NCI-H748 treated with DMSO at 0.1 percent for 48 hours (cell line): ENCODE measurements at regions not wholly inside any gene's neighbourhood (a gene's known extent, or its start where the extent isn't known, plus 50 kb on each side); places are given as distances from the start of the nearest gene placed in this dataset.
"Not testable (repeated sequence)": the region's sequence is repeated elsewhere in the genome, so short reads cannot be mapped to it uniquely, and the experiment has no call there.

Experiments used
- DNase-seq: peaks from one replicate; lab custom pipeline; 2025; lab: John Stamatoyannopoulos, UW

DNA sequence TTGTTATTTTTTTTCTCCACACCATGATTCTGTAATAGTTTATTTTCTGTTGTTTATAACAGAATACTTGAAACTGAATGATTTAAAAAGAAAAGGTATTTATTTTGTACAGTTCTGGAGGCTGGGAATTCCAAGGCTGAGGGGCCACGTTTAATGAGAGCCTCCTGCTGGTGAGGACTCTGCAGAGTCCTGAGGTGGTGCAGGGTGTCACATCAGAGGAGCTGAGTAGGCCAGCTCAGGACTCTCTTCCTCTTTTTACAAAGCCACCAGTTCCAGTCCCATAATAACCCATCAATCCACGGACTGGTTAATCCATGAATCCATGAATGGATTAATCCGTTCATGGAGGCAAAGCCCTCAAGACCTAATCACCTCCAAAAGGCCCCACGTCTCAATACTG is 71.6 kb downstream of the TFAP2A start:
- DNase-seq, result no peak

- no peak for DNase-seq
These were observed 73.3 kb downstream of the TFAP2A start for GRCh38 chr6:10341605-10342004.

- DNase-seq, result no peak
These were observed 76.7 kb downstream of the TFAP2A start for GRCh38 chr6:10338151-10338550.

- DNase-seq, result not testable (repeated sequence)
These were observed 77.5 kb downstream of the TFAP2A start for GRCh38 chr6:10337376-10337775.

DNA sequence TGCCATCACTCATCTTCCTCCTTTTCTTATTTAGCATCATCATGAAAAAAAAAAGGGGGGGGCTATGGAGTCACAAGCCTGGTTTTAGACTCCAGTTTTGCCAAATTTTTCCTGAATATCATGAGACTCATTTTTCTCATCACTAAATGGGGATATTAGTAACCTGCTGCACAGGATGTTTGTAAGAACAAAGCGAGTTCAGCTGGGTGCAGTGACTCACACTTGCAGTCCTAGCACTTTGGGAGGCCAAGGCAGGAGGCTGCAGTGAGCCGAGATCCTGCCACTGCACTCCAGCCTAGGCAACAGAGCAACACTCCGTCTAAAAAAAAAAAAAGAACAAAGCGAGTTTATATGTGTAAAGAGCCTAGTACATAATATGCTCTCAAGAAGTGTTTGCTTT is 82.8 kb downstream of the TFAP2A start:
- DNase-seq, result no peak

DNA sequence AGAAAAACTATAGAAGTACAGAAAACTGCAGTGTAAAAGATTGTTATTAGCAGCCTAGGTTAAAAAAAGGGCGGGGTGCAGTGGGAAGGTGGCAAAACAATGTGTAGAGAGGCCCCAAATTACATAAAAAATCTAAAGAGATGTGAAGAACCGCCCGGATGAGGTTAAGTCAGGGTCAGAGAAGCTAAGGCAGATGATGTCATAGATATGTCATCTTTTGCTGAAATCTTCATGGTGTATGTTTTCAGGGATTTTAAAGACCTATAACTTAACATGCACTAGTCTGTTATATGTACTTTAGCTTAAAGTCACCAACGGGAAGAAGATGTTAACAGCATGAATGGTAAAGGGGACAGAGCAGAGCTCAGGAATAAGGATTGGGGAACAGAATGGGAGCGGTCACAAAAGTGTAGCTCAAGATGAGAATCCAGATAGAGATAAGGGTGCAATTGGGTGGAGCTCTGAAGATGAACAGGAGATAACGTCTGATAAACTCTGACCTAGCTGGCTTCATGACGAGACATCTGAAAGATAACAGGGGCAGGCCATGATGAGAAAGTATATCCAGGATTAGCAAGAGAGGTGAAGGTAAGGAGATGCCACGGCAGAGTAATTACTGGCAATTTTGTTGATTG is 83.4 kb downstream of the TFAP2A start:
- no peak for DNase-seq

DNA sequence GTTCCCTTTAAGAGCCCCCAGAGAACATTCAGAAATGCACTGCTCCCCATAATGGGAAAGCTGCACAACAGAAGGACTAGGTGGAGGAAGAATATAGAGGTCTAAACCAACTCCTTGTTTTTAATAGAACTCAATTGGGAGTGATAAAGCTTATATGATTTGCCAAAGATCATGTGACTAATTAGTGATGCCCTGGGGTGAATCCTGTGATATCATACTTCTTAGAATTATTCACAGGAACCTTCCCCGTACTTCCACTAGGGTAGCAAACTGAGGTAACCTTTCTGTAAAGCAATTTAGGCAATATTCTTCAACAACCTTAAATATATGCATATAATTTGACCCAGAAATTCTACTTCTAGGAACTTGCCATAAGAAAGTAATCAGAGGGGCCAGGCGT is 84.4 kb downstream of the TFAP2A start:
- DNase-seq, result no peak

GRCh38 chr6:10323018-10323417 is 91.9 kb downstream of the TFAP2A start:
- DNase-seq, result no peak

DNA sequence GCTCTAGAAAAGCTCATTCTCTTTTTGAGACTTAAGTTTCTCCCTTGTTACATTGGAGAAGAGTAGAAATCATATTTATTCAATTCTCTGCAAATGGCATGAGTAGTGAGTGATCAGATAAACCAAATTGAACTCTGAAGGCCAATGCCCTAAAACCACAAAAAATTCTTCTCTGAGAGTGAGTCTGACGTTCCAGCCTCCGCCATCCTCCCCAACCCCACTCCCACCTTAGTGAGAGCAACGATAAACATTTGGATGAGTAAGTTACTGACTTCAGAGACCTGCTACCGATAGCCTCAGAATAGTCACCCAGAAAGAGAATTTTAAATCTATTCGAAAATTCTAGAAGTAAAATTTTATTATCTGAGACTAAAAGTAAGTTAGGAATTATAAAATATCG is 94.6 kb downstream of the TFAP2A start:
- DNase-seq, result no peak

DNA sequence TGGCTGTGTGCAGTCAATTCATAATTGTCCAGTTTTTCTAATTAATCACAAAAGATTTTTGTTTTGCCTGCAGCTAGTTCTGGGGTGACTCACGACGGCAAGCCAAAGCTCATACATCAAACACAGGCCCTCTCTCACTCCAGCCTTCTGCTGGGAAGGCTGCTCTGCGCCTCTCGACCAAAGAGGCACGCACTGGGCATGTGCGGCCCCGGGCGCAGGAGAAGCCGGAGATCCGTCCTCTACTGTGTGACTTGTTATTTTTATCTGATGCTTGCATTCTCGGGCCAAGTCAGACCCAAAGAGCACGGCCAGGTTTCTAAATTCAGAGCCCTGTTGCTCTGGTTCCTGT is 98.5 kb downstream of the TFAP2A start:
- DNase-seq, result no peak

GRCh38 chr6:10315658-10316372 is 99.1 kb downstream of the TFAP2A start:
- no peak for DNase-seq

DNA sequence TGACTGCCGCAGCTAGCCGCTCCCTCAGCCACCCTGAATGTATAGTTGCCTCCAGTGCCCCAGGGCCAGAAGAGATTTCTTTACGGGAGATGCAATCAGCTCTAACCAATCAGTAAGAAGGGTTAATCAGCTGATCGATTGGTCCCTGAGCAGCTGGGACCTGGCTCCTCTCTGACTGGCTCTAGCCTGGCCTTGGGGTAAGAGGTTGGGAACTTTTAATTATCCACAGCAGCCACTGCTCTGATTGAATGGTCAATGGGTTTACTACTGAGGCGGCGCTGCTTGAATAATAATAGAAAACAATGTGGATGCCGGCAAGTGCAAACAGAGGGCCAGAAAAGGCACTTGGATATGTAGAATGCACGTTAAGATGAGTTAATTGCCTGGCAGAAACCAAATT is 99.8 kb downstream of the TFAP2A start:
- DNase-seq, result peak; percentile 50

DNA sequence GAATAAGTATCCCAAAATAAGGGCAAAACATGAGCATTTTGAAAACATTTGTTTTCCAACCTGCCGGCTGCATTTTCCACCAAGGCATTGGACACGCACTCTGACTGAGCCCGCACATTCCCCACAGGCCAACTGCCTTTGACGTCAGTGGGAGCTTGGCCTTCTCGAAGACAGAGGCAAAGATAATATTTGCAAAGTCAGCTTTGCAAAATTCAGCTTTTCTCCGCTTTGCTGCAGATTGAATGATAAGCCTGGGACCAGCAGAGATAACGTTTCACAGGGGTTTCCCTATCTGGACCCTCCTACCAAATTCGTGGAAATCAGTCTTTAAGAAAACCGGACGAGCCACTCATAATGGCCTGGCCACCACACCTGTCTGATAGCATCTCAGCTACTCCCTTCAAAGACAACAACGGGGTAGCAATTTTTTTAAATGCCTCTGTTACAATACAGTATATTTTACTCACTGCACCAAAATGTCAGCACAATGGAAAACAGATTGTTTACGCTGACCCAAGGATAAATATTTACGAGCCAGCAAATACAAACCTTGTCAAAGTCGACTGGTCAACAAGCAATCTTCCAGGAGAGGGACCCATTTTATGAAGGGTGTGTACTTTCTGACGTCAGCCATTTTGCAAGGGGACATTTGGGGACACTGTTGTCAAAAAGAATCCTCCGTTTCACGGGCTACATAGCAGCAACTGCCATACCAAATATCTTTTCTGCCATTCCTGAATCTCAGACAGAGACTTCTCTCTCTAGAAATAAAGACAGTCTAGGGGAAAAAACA is 100.5 kb downstream of the TFAP2A start:
- peak; percentile 46 for DNase-seq

- DNase-seq, result no peak
These were observed 101.1 kb downstream of the TFAP2A start for GRCh38 chr6:10313799-10314162.

DNA sequence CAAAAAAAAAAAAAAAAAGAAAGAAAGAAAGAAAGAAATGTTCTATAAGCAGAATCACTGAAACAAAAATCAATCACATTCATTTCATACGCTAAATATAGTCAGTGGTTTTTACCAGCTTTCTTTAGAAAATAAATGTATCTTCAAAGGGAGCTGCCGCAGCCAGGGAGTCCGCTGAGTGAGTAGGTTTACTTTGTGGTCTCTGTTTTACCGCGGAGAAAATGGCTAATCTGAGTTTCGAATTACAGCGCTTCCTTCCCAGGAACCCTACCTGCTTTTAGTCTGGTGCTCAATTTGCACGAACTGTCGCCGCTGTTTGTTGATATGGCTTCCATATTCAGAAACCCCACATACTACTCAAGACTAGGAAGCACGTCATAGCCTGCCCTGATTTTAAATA is 102.4 kb downstream of the TFAP2A start:
- no peak for DNase-seq

DNA sequence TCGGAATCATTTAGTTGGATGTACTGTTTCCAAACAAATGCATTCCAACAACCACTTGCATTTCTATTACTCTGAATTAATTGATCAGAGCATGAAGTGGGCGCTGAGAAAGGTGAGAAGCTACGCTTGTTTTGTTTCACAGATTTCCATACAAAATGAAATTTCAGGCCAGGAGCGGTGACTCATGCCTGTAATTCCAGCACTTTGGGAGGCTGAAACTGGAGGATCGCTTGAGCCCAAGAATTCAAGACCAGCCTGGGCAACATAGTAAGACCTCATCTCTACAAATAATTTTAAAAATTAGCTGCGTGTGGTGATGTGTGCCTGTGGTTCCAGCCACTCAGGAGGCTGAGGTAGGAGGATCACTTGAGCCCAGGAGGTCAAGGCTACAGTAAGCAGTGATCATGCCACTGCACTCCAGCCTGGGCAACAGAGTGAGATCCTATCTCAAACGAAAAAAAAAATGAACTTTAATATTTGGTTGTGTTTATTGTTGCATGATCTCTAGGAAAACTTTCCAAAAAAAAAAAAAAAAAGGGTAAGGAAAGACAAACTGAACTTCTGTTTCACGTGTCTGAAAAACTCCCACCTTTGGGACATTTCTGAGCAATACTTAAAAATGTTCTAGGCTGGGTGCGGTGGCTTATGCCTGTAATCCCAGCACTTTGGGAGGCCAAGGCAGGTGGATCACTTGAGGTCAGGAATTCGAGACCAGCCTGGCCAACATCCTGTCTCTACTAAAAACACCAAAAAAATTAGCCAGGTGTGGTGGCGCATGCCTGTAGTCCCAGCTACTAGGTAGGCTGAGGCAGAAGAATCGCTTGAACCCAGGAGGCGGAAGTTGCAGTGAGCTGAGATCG is 103.1 kb downstream of the TFAP2A start:
- not testable (repeated sequence) for DNase-seq

- peak; percentile 81 for DNase-seq
These were observed 104.0 kb downstream of the TFAP2A start for GRCh38 chr6:10310826-10311225.

DNA sequence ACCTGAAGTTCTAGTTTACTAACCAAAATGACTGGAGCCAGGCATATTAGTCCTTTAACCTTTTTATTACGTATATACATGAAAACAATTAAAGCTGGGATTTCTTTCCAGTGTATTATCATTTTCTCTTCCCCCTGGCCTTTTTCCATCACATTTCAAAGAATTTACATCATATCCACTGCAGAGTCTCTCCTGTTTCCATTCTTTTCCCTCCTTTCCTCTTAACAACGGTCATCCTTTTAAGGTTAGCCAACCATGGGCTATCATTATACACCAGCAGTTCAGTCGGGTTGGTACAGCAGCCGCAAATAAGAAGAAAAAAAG is 104.6 kb downstream of the TFAP2A start:
- peak; percentile 62 for DNase-seq

GRCh38 chr6:10309457-10310329 is 105.2 kb downstream of the TFAP2A start:
- peak; percentile 76 for DNase-seq

DNA sequence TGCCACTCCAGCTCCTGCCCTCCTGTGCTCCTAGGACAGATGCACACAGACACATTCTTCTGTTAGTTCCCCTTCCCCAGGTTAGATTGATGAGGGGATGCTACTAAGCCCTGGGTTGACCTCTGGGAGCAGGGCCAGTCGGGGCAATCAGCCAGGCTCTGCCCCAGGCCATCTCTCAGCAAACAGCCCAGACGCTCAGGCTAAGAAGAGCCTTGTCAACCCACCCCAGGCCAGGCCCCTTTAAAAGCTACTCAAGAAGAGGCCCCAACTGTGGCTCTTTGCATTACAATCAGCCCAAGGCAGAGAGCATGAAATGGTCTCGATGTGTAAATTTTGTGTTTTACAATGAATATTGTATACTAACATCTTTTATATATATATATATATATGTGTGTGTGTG is 107.4 kb downstream of the TFAP2A start:
- DNase-seq, result no peak

GRCh38 chr6:10307028-10307427 is 107.8 kb downstream of the TFAP2A start:
- no peak for DNase-seq
